GM20000 (cell line): ENCODE measurements at regions not wholly inside any gene's neighbourhood (a gene's known extent, or its start where the extent isn't known, plus 50 kb on each side); places are given as distances from the start of the nearest gene placed in this dataset.

Experiments used
- DNase-seq: peaks from one replicate; pipeline ENCODE4 v3.0.0; 2012; ENCODE audit warnings: low spot score
- CTCF ChIP-seq: IDR thresholded peaks from 2 replicates; pipeline ENCODE4 v1.5.1; 2012; ENCODE audit warnings: mild to moderate bottlenecking, control low read depth; ENCODE audit errors: extremely low read depth, missing control alignments

- DNase-seq, result no peak
- TF ChIP-seq CTCF, result no peak
These were observed 505.4 kb upstream of the FZD8 start for GRCh38 chr10:36147529-36147928.

GRCh38 chr10:36141856-36142560, 499.9 kb upstream of the FZD8 start:
- DNase-seq, result no peak
- no peak for TF ChIP-seq CTCF

GRCh38 chr10:36129051-36129450, 487.0 kb upstream of the FZD8 start:
- TF ChIP-seq CTCF, result no peak
- DNase-seq, result no peak

GRCh38 chr10:36126076-36126475, 484.0 kb upstream of the FZD8 start:
- DNase-seq, result no peak
- no peak for TF ChIP-seq CTCF

GRCh38 chr10:36119455-36119854, 477.4 kb upstream of the FZD8 start:
- no peak for DNase-seq
- no peak for TF ChIP-seq CTCF

GRCh38 chr10:36118314-36118713, 476.2 kb upstream of the FZD8 start:
- no peak for DNase-seq
- TF ChIP-seq CTCF, result no peak

GRCh38 chr10:36117890-36118289, 475.8 kb upstream of the FZD8 start:
- no peak for TF ChIP-seq CTCF
- no peak for DNase-seq
